ENCODE measurements at regions not wholly inside any gene's neighbourhood (a gene's known extent, or its start where the extent isn't known, plus 50 kb on each side); places are given as distances from the start of the nearest gene placed in this dataset.

GRCh38 chr5:173534664-173535063, 81.8 kb downstream of the BOD1 start:
- H3K4me3 Mint-ChIP-seq (ENCODE audit: unreplicated experiment), result no peak overlapping the region

GRCh38 chr5:173534031-173534430, 82.4 kb downstream of the BOD1 start:
- Mint-ChIP-seq H3K4me1 (ENCODE audit: unreplicated experiment) (no peaks in the 10 kb centered on the region), H3K36me3 (ENCODE audit: low read depth, unreplicated experiment) (no peaks in the 10 kb centered on the region), H3K9me3 (ENCODE audit: unreplicated experiment) (no peaks in the 10 kb centered on the region), H3K27me3 (ENCODE audit: unreplicated experiment) (peaks cover 3% of the 10 kb centered on the region), H3K4me3 (ENCODE audit: unreplicated experiment) (no peak overlapping the region), H3K27ac (ENCODE audit: unreplicated experiment) (no peak overlapping the region)
- no peak for DNase-seq (ENCODE audit: low spot score)
- TF ChIP-seq CTCF (IDR thresholded peaks at IDR 0.05; ENCODE audit: unreplicated experiment), result no peak

More at GRCh38 chr5:173534664-173535063, 81.8 kb downstream of the BOD1 start:
- no peak overlapping the region for H3K27ac Mint-ChIP-seq (ENCODE audit: unreplicated experiment)
- no peaks in the 10 kb centered on the region for H3K36me3 Mint-ChIP-seq (ENCODE audit: low read depth, unreplicated experiment)
- H3K4me1 Mint-ChIP-seq (ENCODE audit: unreplicated experiment), result no peaks in the 10 kb centered on the region
- TF ChIP-seq CTCF (IDR thresholded peaks at IDR 0.05; ENCODE audit: unreplicated experiment), result no peak
- no peak for DNase-seq (ENCODE audit: low spot score)
- H3K27me3 Mint-ChIP-seq (ENCODE audit: unreplicated experiment), result peaks cover 3% of the 10 kb centered on the region
- no peaks in the 10 kb centered on the region for H3K9me3 Mint-ChIP-seq (ENCODE audit: unreplicated experiment)

GRCh38 chr5:173532689-173533250, 83.7 kb downstream of the BOD1 start:
- no peak for DNase-seq (ENCODE audit: low spot score)
- no peak for TF ChIP-seq CTCF (IDR thresholded peaks at IDR 0.05; ENCODE audit: unreplicated experiment)
- Mint-ChIP-seq H3K9me3 (ENCODE audit: unreplicated experiment) (no peaks in the 10 kb centered on the region), H3K36me3 (ENCODE audit: low read depth, unreplicated experiment) (no peaks in the 10 kb centered on the region), H3K27ac (ENCODE audit: unreplicated experiment) (no peak overlapping the region), H3K4me1 (ENCODE audit: unreplicated experiment) (no peaks in the 10 kb centered on the region), H3K27me3 (ENCODE audit: unreplicated experiment) (peaks cover 3% of the 10 kb centered on the region), H3K4me3 (ENCODE audit: unreplicated experiment) (no peak overlapping the region)

GRCh38 chr5:173531863-173532262, 84.6 kb downstream of the BOD1 start:
- Mint-ChIP-seq H3K4me1 (ENCODE audit: unreplicated experiment) (no peaks in the 10 kb centered on the region), H3K27me3 (ENCODE audit: unreplicated experiment) (peaks cover 3% of the 10 kb centered on the region), H3K36me3 (ENCODE audit: low read depth, unreplicated experiment) (no peaks in the 10 kb centered on the region), H3K4me3 (ENCODE audit: unreplicated experiment) (no peak overlapping the region), H3K9me3 (ENCODE audit: unreplicated experiment) (no peaks in the 10 kb centered on the region), H3K27ac (ENCODE audit: unreplicated experiment) (no peak overlapping the region)
- DNase-seq (ENCODE audit: low spot score), result no peak
- TF ChIP-seq CTCF (IDR thresholded peaks at IDR 0.05; ENCODE audit: unreplicated experiment), result no peak

- no peak for TF ChIP-seq CTCF (IDR thresholded peaks at IDR 0.05; ENCODE audit: unreplicated experiment)
- Mint-ChIP-seq H3K9me3 (ENCODE audit: unreplicated experiment) (no peaks in the 10 kb centered on the region), H3K27ac (ENCODE audit: unreplicated experiment) (no peak overlapping the region), H3K36me3 (ENCODE audit: low read depth, unreplicated experiment) (no peaks in the 10 kb centered on the region), H3K4me1 (ENCODE audit: unreplicated experiment) (no peaks in the 10 kb centered on the region), H3K27me3 (ENCODE audit: unreplicated experiment) (peaks cover 3% of the 10 kb centered on the region), H3K4me3 (ENCODE audit: unreplicated experiment) (no peak overlapping the region)
- DNase-seq (ENCODE audit: low spot score), result no peak
Measured at GRCh38 chr5:173530547-173530946, 85.9 kb downstream of the BOD1 start.

All from endothelial cell (in vitro differentiated cells).